Muscle of arm (tissue), 1 donor: ENCODE measurements at regions not wholly inside any gene's neighbourhood (a gene's known extent, or its start where the extent isn't known, plus 50 kb on each side); places are given as distances from the start of the nearest gene placed in this dataset.
A peak's percentile ranks its signal among the peaks of the same experiment; 100 is the strongest.
"Not testable (repeated sequence)": the region's sequence is repeated elsewhere in the genome, so short reads cannot be mapped to it uniquely, and the experiment has no call there.

Experiments
- DNase-seq: peaks from one replicate; pipeline ENCODE4 v3.0.0-alpha.2; 2013

- DNase-seq, result no peak
Measured at GRCh38 chr3:124315215-124316033, 323.5 kb upstream of the ROPN1 start.

DNA sequence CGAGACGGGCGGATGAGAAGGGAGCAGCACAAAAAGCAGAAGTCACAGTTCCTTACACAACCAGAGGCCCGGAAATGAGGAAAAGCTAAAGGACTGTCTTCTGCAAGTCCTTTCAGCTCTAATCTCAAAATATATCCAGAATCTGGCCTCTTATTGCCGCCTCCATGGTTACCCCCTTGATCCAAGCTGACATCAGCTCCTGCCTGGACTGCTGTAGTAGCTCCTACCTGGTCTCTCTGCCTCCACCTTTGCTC is 324.0 kb upstream of the ROPN1 start:
- DNase-seq, result no peak

DNA sequence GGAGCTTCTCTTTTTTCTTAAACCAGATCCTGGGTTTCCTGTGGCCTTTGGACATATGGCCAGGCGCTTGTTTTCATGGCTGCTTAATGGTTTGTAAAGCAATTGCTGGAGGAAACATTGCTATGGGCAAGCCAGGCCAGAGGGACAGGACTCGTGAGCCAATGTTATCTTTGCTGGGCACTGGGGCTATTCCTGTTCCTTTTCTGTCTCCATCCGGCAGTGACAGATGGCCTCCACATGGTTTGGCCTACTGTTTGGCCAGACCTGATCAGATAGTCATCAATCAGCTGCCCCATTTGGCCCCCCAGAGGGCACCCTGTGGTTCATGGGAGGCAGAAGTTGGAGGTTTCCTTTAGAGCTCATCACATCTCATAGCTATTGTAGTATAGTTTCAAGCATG is 326.1 kb upstream of the ROPN1 start:
- no peak for DNase-seq

GRCh38 chr3:124318656-124319055 is 326.7 kb upstream of the ROPN1 start:
- no peak for DNase-seq

- no peak for DNase-seq
Measured at GRCh38 chr3:124320976-124321375, 329.1 kb upstream of the ROPN1 start.

DNA sequence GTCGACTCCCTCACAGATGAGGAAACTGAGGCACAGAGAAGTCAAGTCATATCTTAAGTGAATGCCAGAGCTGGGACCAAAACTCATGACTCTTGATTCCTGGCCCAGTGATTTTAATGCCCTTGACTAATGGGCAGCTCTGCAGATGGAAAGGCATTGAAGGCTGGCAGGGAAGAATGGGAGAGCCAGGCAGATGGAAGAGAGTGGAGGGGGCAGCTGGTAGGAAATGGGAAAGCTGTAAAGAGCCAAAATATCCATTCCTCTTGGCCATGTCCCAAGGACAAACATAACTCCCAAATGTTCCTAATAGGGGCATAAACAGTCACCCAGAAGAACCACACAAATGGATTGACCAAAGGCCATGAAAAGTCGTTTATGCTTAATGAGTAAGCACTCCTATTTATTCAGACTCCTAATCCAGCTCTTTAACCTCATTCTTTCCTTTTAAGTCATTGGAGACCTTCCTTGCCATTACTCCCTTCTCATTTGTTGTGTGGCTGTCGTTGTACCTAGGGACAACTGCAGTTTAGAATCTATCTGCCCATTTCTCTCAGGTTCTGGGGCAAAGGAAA is 330.5 kb upstream of the ROPN1 start:
- DNase-seq, result no peak

GRCh38 chr3:124322966-124323365 is 331.0 kb upstream of the ROPN1 start:
- DNase-seq, result no peak

DNA sequence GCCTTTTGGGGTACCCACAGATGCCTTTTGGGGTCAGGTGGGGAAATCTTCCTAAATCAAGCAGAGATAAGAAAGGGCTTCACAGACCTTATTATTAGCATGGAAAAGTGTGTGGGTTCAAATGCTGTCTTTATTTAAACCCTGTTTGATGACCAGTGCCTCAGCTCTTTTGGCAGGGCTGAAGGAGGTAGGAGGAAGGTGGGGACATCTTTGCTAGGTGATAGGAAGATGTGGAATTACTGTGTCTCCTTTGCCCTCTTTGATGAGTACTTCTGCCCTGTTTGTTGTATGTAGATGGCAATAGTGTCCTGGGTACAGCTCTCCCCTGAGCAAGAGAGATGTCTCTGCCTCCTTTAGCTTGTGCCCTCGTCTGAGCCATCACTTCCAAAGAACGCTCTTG is 333.3 kb upstream of the ROPN1 start:
- DNase-seq, result no peak

- DNase-seq, result no peak
Measured at GRCh38 chr3:124329723-124330122, 337.8 kb upstream of the ROPN1 start.

- DNase-seq, result no peak
Measured at GRCh38 chr3:124333931-124334640, 342.2 kb upstream of the ROPN1 start.

- DNase-seq, result no peak
Measured at GRCh38 chr3:124336067-124336656, 344.2 kb upstream of the ROPN1 start.

DNA sequence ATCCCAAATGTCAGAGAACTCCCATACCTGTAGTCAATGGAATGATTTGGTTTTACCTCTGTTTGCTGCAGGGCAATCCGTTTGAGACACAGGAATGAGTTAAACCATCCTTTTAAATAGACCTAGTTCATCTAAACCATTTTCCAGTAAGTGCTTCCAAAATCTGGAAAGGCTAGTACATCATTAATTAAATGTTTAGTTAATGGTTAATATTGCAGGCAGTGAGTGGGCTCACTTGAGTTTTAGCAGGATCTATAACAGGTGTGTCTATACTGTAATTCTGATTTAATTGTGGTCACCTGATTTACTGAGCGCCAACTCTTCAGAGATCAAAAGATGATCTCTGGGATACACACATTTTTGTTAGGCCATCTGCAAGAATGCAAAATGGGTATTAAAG is 353.9 kb upstream of the ROPN1 start:
- no peak for DNase-seq

DNA sequence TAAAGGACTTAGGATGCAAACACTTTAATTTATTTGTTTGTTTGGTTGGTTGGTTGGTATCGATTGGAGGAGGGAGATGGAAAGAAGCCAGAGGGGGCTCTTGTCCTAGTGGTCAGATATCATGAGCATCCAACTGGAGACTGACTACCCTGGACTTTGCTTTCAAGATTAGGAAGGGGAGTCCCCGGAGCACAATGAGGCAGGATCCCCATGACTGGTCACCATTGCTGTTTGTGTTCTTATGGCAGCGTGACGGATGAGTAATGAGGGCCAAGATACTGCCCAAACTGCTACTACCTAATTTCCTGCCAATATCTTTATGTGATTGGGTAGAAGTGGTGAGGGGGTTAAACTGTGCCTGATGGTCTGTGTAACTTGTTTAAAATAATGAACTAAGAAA is 354.6 kb upstream of the ROPN1 start:
- no peak for DNase-seq

DNA sequence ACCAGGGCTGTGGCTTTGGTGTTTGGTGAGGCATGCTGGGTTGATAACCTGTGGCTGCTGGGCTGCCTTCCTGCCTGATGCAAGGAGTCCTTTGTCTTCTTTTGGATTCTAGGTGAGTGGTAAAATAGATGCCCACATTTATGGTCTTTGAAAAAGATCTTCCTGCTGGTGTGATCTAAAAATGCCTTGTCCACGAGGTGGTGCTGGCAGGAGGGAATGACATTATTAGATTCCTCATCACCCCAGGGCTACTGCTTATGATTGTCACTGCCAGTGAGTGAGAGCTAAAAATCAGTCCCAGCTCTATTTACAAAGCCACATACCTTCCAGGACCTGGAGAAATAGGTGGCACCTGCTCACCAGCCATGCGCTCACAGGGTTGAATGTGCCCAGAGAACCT is 355.5 kb upstream of the ROPN1 start:
- DNase-seq, result no peak

DNA sequence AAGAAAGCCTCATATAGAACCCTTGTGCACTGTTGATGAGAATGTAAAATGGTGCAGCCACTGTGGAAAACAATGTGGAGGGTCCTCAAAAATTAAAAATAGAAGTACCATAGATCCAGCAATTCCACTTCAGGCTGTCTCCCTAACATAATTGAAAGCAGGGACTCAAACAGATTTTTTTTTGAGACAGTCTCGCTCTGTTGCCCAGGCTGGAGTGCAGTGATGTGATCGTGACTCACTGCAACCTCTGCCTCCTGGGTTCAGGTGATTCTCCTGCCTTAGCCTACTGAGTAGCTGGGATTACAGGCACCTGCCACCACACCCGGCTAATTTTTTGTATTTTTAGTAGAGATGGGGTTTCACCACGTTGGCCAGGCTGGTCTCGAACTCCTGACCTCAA is 356.6 kb upstream of the ROPN1 start:
- not testable (repeated sequence) for DNase-seq

DNA sequence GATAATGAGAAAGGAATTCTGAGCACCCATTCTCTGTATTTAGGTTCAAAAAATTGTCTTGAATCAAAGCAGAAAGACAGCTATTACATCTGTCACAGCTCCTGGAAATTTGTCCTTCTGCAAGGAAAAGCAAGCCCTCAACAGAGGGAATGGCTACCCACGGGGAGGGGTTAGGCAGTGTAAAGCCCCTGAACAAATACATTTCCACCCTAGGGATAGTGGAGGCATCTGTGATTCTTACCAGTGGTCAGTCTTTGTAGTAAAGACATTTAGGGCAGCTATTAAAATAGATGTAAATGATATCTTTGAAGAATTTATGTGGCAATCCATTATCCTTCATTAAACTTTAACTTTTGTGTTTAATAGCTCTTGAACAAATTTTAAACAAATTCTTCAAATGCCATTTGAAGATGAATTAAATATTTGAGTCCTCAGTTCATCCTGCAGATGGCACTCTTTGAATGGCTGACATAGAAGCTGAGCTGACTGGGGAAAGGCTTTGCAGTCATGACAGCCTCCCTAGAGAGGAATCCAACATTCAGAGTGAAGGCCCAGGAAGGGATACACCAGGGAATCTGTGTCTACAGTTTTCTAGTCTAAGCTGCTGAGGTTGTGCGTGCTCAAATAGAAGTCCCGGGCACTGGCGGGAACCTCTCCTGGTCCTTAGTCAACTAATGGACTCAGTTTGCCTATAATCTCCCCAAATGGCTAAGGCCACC is 359.7 kb upstream of the ROPN1 start:
- DNase-seq, result peak; percentile 26

- DNase-seq, result no peak
Measured at GRCh38 chr3:124352149-124352539, 360.2 kb upstream of the ROPN1 start.

DNA sequence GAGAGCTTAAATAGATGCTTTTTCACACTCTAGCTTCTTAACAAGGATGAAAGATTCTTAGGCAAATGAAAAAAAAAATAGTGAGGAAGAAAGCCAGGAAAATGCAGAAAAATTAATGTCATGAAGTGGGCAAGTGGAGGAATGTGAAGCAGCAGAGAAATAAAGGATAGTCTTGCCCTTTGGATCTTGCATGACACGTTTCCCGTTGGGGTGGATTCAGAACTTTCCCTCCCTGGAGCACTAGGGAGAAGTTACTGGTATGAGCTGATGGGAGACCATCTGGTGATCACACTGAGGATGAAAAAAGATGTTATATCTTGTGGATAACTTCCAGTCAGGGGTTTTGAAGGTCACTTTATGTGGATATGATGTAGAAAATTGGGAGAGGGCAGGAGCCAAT is 361.8 kb upstream of the ROPN1 start:
- DNase-seq, result no peak

DNA sequence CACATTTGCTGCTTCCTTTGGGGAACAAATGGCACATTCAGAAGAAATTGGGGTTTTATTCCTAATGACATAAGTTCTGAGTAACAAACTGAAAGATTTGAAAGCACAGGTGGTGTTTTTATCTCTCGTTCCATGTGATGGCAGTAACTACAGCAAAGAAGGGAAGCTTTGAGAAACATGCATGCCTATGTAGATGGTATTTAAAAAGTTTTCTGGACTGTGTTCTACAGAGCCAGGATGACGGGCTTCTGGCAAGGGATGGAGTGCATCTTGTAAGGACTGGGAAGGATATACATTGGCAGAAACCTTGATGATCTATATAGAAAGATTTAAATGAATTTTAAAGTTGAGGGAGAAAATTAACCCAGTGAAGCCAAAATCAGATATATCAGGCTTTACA is 362.2 kb upstream of the ROPN1 start:
- no peak for DNase-seq

GRCh38 chr3:124358156-124358555 is 366.2 kb upstream of the ROPN1 start:
- DNase-seq, result no peak

DNA sequence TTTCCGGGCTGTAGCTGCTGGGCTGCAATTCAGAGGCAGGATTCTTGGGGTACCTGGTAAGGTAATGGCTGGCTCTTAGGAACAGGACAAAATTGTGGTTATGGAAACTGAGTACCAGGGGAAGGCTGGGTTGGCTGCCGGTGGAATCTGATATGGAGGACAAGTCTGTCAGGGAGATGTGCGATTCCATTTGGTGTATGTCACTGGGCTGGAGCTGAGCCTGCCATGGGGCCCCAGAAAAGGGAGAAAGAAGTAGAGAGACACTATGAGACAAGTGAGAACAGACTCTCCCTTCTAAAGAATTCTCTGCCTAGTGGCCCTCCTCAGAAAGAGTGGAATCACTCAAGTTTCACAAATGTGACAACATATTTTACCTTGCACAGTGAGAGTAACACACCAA is 368.2 kb upstream of the ROPN1 start:
- DNase-seq, result peak; percentile 38

- DNase-seq, result no peak
Measured at GRCh38 chr3:124360563-124360962, 368.6 kb upstream of the ROPN1 start.
